IPS DF 6.9 (cell line): ENCODE measurements at regions not wholly inside any gene's neighbourhood (a gene's known extent, or its start where the extent isn't known, plus 50 kb on each side); places are given as distances from the start of the nearest gene placed in this dataset.

Experiments used
- DNase-seq: peaks from one replicate; pipeline ENCODE4 v3.0.0-alpha.2; 2013; ENCODE audit warnings: low read depth, low spot score
- H3K27ac ChIP-seq: one replicate; pipeline ENCODE4 v1.5.1; 2013; ENCODE audit warnings: low read length, control low read depth
- H3K27me3 ChIP-seq: 2 replicates; pipeline ENCODE4 v1.6.1; 2013; ENCODE audit warnings: mild to moderate bottlenecking, low read length; ENCODE audit not compliant: control insufficient read depth, insufficient read depth
- H3K36me3 ChIP-seq: 2 replicates; pipeline ENCODE4 v1.6.1; 2013; ENCODE audit warnings: low read length; ENCODE audit not compliant: control insufficient read depth, insufficient read depth
- H3K4me1 ChIP-seq: 2 replicates; pipeline ENCODE4 v1.6.1; 2013; ENCODE audit warnings: low read length; ENCODE audit not compliant: control insufficient read depth, insufficient read depth
- H3K4me3 ChIP-seq: 2 replicates; pipeline ENCODE4 v1.5.1; 2013; ENCODE audit warnings: mild to moderate bottlenecking, low read length
- H3K9me3 ChIP-seq: 2 replicates; pipeline ENCODE4 v1.6.1; 2013; ENCODE audit warnings: low read length, inconsistent platforms; ENCODE audit not compliant: control insufficient read depth, insufficient read depth
- WGBS: extraction: QIAGEN DNeasy Blood & Tissue Kit; methylation state at CpG from one replicate; pipeline ENCODE4 v1.1.7; 2013; ENCODE audit warnings: mixed read lengths, missing lambda C conversion rate; ENCODE audit not compliant: insufficient read length, insufficient coverage; 5-methylcytosine and 5-hydroxymethylcytosine counted together

GRCh38 chr10:125543796-125544195, 139.2 kb downstream of the TEX36 start:
- no CpG with 5 or more reads among the region's 10 CpGs for WGBS
- H3K27me3 ChIP-seq: no peaks in the 10 kb centered on the region
- DNase-seq: no peak
- H3K4me1 ChIP-seq: 0 out of 2 replicates have a peak, but pooled peaks cover 3% of the 10 kb centered on the region
- no peaks in the 10 kb centered on the region for H3K9me3 ChIP-seq
- no peaks in the 10 kb centered on the region for H3K36me3 ChIP-seq
- no peak overlapping the region for H3K27ac ChIP-seq
- H3K4me3 ChIP-seq: no peak overlapping the region

GRCh38 chr10:125538947-125539731, 143.8 kb downstream of the TEX36 start:
- no CpG with 5 or more reads among the region's 13 CpGs for WGBS

GRCh38 chr10:125536236-125536635, 146.7 kb downstream of the TEX36 start:
- WGBS: no CpG with 5 or more reads among the region's 4 CpGs
- no peaks in the 10 kb centered on the region for H3K36me3 ChIP-seq

More at GRCh38 chr10:125538947-125539731, 143.8 kb downstream of the TEX36 start:
- Histone ChIP-seq H3K36me3 (no peaks in the 10 kb centered on the region), H3K4me1 (no peaks in the 10 kb centered on the region), H3K4me3 (no peak overlapping the region), H3K27ac (no peak overlapping the region), H3K27me3 (no peaks in the 10 kb centered on the region), H3K9me3 (no peaks in the 10 kb centered on the region)
- DNase-seq: no peak

GRCh38 chr10:125535559-125535958, 147.4 kb downstream of the TEX36 start:
- no peak for DNase-seq
- no peaks in the 10 kb centered on the region for H3K9me3 ChIP-seq
- H3K27ac ChIP-seq: no peak overlapping the region
- no peaks in the 10 kb centered on the region for H3K27me3 ChIP-seq
- H3K36me3 ChIP-seq: no peaks in the 10 kb centered on the region
- no peak overlapping the region for H3K4me3 ChIP-seq
- no CpG with 5 or more reads among the region's 8 CpGs for WGBS
- no peaks in the 10 kb centered on the region for H3K4me1 ChIP-seq

More at GRCh38 chr10:125536236-125536635, 146.7 kb downstream of the TEX36 start:
- H3K4me1 ChIP-seq: no peaks in the 10 kb centered on the region
- no peaks in the 10 kb centered on the region for H3K9me3 ChIP-seq
- no peak overlapping the region for H3K4me3 ChIP-seq
- H3K27ac ChIP-seq: no peak overlapping the region
- DNase-seq: no peak
- H3K27me3 ChIP-seq: no peaks in the 10 kb centered on the region

- WGBS: no CpG with 5 or more reads among the region's 5 CpGs
- Histone ChIP-seq H3K27me3 (no peaks in the 10 kb centered on the region), H3K4me3 (no peak overlapping the region), H3K4me1 (no peaks in the 10 kb centered on the region), H3K27ac (no peak overlapping the region), H3K36me3 (no peaks in the 10 kb centered on the region), H3K9me3 (no peaks in the 10 kb centered on the region)
- DNase-seq: no peak
Observed at GRCh38 chr10:125534515-125534914, 148.4 kb downstream of the TEX36 start.

GRCh38 chr10:125533866-125534265, 149.1 kb downstream of the TEX36 start:
- no peaks in the 10 kb centered on the region for H3K9me3 ChIP-seq
- no peaks in the 10 kb centered on the region for H3K36me3 ChIP-seq
- H3K4me1 ChIP-seq: no peaks in the 10 kb centered on the region
- no peak for DNase-seq
- no peak overlapping the region for H3K27ac ChIP-seq
- no peak overlapping the region for H3K4me3 ChIP-seq
- no peaks in the 10 kb centered on the region for H3K27me3 ChIP-seq
- WGBS: no CpG with 5 or more reads among the region's 8 CpGs

GRCh38 chr10:125531465-125531864, 151.5 kb downstream of the TEX36 start:
- no peaks in the 10 kb centered on the region for H3K36me3 ChIP-seq
- H3K9me3 ChIP-seq: no peaks in the 10 kb centered on the region
- no peak for DNase-seq
- H3K27ac ChIP-seq: no peak overlapping the region
- H3K4me1 ChIP-seq: no peaks in the 10 kb centered on the region
- H3K27me3 ChIP-seq: no peaks in the 10 kb centered on the region
- WGBS: no CpG with 5 or more reads among the region's 12 CpGs
- no peak overlapping the region for H3K4me3 ChIP-seq

- Histone ChIP-seq H3K9me3 (no peaks in the 10 kb centered on the region), H3K4me1 (no peaks in the 10 kb centered on the region), H3K4me3 (no peak overlapping the region), H3K36me3 (no peaks in the 10 kb centered on the region), H3K27ac (no peak overlapping the region), H3K27me3 (no peaks in the 10 kb centered on the region)
- no peak for DNase-seq
- WGBS: no CpG with 5 or more reads among the region's 10 CpGs
Observed at GRCh38 chr10:125523347-125523746, 159.6 kb downstream of the TEX36 start.

- Histone ChIP-seq H3K27me3 (no peaks in the 10 kb centered on the region), H3K9me3 (no peaks in the 10 kb centered on the region), H3K4me1 (no peaks in the 10 kb centered on the region), H3K4me3 (no peak overlapping the region), H3K36me3 (no peaks in the 10 kb centered on the region), H3K27ac (no peak overlapping the region)
- no CpG with 5 or more reads among the region's 17 CpGs for WGBS
- DNase-seq: peak; percentile 55
Observed at GRCh38 chr10:125521721-125522680, 161.0 kb downstream of the TEX36 start.

- H3K27ac ChIP-seq: no peak overlapping the region
- no peaks in the 10 kb centered on the region for H3K36me3 ChIP-seq
- H3K27me3 ChIP-seq: no peaks in the 10 kb centered on the region
- H3K9me3 ChIP-seq: no peaks in the 10 kb centered on the region
- no peak overlapping the region for H3K4me3 ChIP-seq
- no CpG with 5 or more reads among the region's 3 CpGs for WGBS
- H3K4me1 ChIP-seq: no peaks in the 10 kb centered on the region
- no peak for DNase-seq
Observed at GRCh38 chr10:125520968-125521367, 162.0 kb downstream of the TEX36 start.
